Activated naive CD8-positive, alpha-beta T cell (primary cell): ENCODE measurements at regions not wholly inside any gene's neighbourhood (a gene's known extent, or its start where the extent isn't known, plus 50 kb on each side); places are given as distances from the start of the nearest gene placed in this dataset.
"Not testable (repeated sequence)": the region's sequence is repeated elsewhere in the genome, so short reads cannot be mapped to it uniquely, and the experiment has no call there.

Source experiments
- H3K27ac Mint-ChIP-seq: one replicate; pipeline ENCODE4 v1.8.0; 2021; ENCODE audit warnings: mixed read lengths
- H3K27me3 Mint-ChIP-seq: one replicate; pipeline ENCODE4 v1.8.0; 2021; ENCODE audit warnings: mixed read lengths
- H3K36me3 Mint-ChIP-seq: one replicate; pipeline ENCODE4 v1.8.0; 2021; ENCODE audit warnings: mixed read lengths
- H3K4me1 Mint-ChIP-seq: one replicate; pipeline ENCODE4 v1.8.0; 2021; ENCODE audit warnings: low read depth, mixed read lengths
- H3K4me3 Mint-ChIP-seq: one replicate; pipeline ENCODE4 v1.8.0; 2021; ENCODE audit warnings: mild to moderate bottlenecking, mixed read lengths
- H3K9me3 Mint-ChIP-seq: one replicate; pipeline ENCODE4 v1.8.0; 2021; ENCODE audit warnings: low read depth, mixed read lengths

- peaks cover 3% of the 10 kb centered on the region for H3K27me3 Mint-ChIP-seq
- H3K9me3 Mint-ChIP-seq, result no peaks in the 10 kb centered on the region
- no peaks in the 10 kb centered on the region for H3K36me3 Mint-ChIP-seq
- H3K4me3 Mint-ChIP-seq, result no peak overlapping the region
- H3K27ac Mint-ChIP-seq, result no peak overlapping the region
- no peaks in the 10 kb centered on the region for H3K4me1 Mint-ChIP-seq
Observed at GRCh38 chr1:4170548-4171340, 270.7 kb upstream of the C1orf174 start.

GRCh38 chr1:4171480-4172450 is 271.7 kb upstream of the C1orf174 start:
- Mint-ChIP-seq H3K4me1 (no peaks in the 10 kb centered on the region), H3K4me3 (no peak overlapping the region), H3K9me3 (no peaks in the 10 kb centered on the region), H3K36me3 (no peaks in the 10 kb centered on the region), H3K27me3 (peaks cover 2% of the 10 kb centered on the region), H3K27ac (no peak overlapping the region)

- Mint-ChIP-seq H3K9me3 (no peaks in the 10 kb centered on the region), H3K27me3 (no peaks in the 10 kb centered on the region), H3K36me3 (no peaks in the 10 kb centered on the region), H3K4me3 (no peak overlapping the region), H3K27ac (no peak overlapping the region), H3K4me1 (no peaks in the 10 kb centered on the region)
Observed at GRCh38 chr1:4172644-4173599, 272.9 kb upstream of the C1orf174 start.

GRCh38 chr1:4173731-4174130 is 273.7 kb upstream of the C1orf174 start:
- Mint-ChIP-seq H3K27me3 (no peaks in the 10 kb centered on the region), H3K36me3 (no peaks in the 10 kb centered on the region), H3K27ac (no peak overlapping the region), H3K4me3 (no peak overlapping the region), H3K4me1 (no peaks in the 10 kb centered on the region), H3K9me3 (no peaks in the 10 kb centered on the region)

GRCh38 chr1:4174291-4175200 is 274.5 kb upstream of the C1orf174 start:
- H3K27ac Mint-ChIP-seq, result no peak overlapping the region
- H3K36me3 Mint-ChIP-seq, result no peaks in the 10 kb centered on the region
- no peaks in the 10 kb centered on the region for H3K4me1 Mint-ChIP-seq
- H3K9me3 Mint-ChIP-seq, result no peaks in the 10 kb centered on the region
- H3K27me3 Mint-ChIP-seq, result no peaks in the 10 kb centered on the region
- H3K4me3 Mint-ChIP-seq, result no peak overlapping the region

GRCh38 chr1:4175566-4176405 is 275.7 kb upstream of the C1orf174 start:
- Mint-ChIP-seq H3K4me1 (no peaks in the 10 kb centered on the region), H3K27me3 (no peaks in the 10 kb centered on the region), H3K36me3 (no peaks in the 10 kb centered on the region), H3K9me3 (no peaks in the 10 kb centered on the region), H3K27ac (no peak overlapping the region), H3K4me3 (no peak overlapping the region)

GRCh38 chr1:4176841-4177240 is 276.8 kb upstream of the C1orf174 start:
- H3K36me3 Mint-ChIP-seq, result no peaks in the 10 kb centered on the region
- no peak overlapping the region for H3K4me3 Mint-ChIP-seq
- no peak overlapping the region for H3K27ac Mint-ChIP-seq
- no peaks in the 10 kb centered on the region for H3K9me3 Mint-ChIP-seq
- no peaks in the 10 kb centered on the region for H3K27me3 Mint-ChIP-seq
- H3K4me1 Mint-ChIP-seq, result no peaks in the 10 kb centered on the region

GRCh38 chr1:4177425-4178150 is 277.5 kb upstream of the C1orf174 start:
- no peaks in the 10 kb centered on the region for H3K27me3 Mint-ChIP-seq
- no peaks in the 10 kb centered on the region for H3K36me3 Mint-ChIP-seq
- no peaks in the 10 kb centered on the region for H3K9me3 Mint-ChIP-seq
- H3K4me3 Mint-ChIP-seq, result no peak overlapping the region
- peak overlapping the region; percentile 3 for H3K27ac Mint-ChIP-seq
- H3K4me1 Mint-ChIP-seq, result no peaks in the 10 kb centered on the region

GRCh38 chr1:4178501-4179113 is 278.5 kb upstream of the C1orf174 start:
- Mint-ChIP-seq H3K4me1 (no peaks in the 10 kb centered on the region), H3K27me3 (no peaks in the 10 kb centered on the region), H3K27ac (no peak overlapping the region)

GRCh38 chr1:4179914-4180735 is 280.1 kb upstream of the C1orf174 start:
- no peaks in the 10 kb centered on the region for H3K4me1 Mint-ChIP-seq
- no peak overlapping the region for H3K4me3 Mint-ChIP-seq
- no peak overlapping the region for H3K27ac Mint-ChIP-seq
- H3K36me3 Mint-ChIP-seq, result no peaks in the 10 kb centered on the region
- H3K9me3 Mint-ChIP-seq, result no peaks in the 10 kb centered on the region
- no peaks in the 10 kb centered on the region for H3K27me3 Mint-ChIP-seq

More at GRCh38 chr1:4178501-4179113, 278.5 kb upstream of the C1orf174 start:
- Mint-ChIP-seq H3K9me3 (no peaks in the 10 kb centered on the region), H3K4me3 (no peak overlapping the region), H3K36me3 (no peaks in the 10 kb centered on the region)

- H3K4me1 Mint-ChIP-seq, H3K4me3 Mint-ChIP-seq, H3K27me3 Mint-ChIP-seq, H3K27ac Mint-ChIP-seq, H3K36me3 Mint-ChIP-seq, H3K9me3 Mint-ChIP-seq: not testable (repeated sequence)
Observed at GRCh38 chr1:4186486-4186885, 286.4 kb upstream of the C1orf174 start.

GRCh38 chr1:4203501-4203900 is 303.4 kb upstream of the C1orf174 start:
- no peaks in the 10 kb centered on the region for H3K4me1 Mint-ChIP-seq
- H3K36me3 Mint-ChIP-seq, result no peaks in the 10 kb centered on the region
- no peak overlapping the region for H3K27ac Mint-ChIP-seq
- H3K4me3 Mint-ChIP-seq, result no peak overlapping the region
- peaks cover 16% of the 10 kb centered on the region for H3K9me3 Mint-ChIP-seq
- peaks cover 5% of the 10 kb centered on the region for H3K27me3 Mint-ChIP-seq
